Type B pancreatic cell (in vitro differentiated cells): ENCODE measurements at regions not wholly inside any gene's neighbourhood (a gene's known extent, or its start where the extent isn't known, plus 50 kb on each side); places are given as distances from the start of the nearest gene placed in this dataset.
"Not testable (repeated sequence)": the region's sequence is repeated elsewhere in the genome, so short reads cannot be mapped to it uniquely, and the experiment has no call there.

Source experiments
- DNase-seq: peaks from one replicate; pipeline ENCODE4 v3.0.0; 2021; ENCODE audit warnings: mixed read lengths; ENCODE audit not compliant: unreplicated experiment; ENCODE audit errors: extremely low spot score
- H3K27ac Mint-ChIP-seq: 2 replicates; pipeline ENCODE4 v1.8.0; 2021; ENCODE audit warnings: mild to moderate bottlenecking, mixed read lengths
- H3K27me3 Mint-ChIP-seq: 2 replicates; pipeline ENCODE4 v1.8.0; 2021; ENCODE audit warnings: mixed read lengths
- H3K36me3 Mint-ChIP-seq: 2 replicates; pipeline ENCODE4 v1.8.0; 2021; ENCODE audit warnings: mixed read lengths
- H3K4me1 Mint-ChIP-seq: one replicate; pipeline ENCODE4 v1.8.0; 2021; ENCODE audit warnings: mixed read lengths; ENCODE audit not compliant: unreplicated experiment
- H3K4me3 Mint-ChIP-seq: 2 replicates; pipeline ENCODE4 v1.8.0; 2021; ENCODE audit warnings: mild to moderate bottlenecking, mixed read lengths
- H3K9me3 Mint-ChIP-seq: 2 replicates; pipeline ENCODE4 v1.8.0; 2021; ENCODE audit warnings: mixed read lengths
- TF ChIP-seq, protein P1 (sequence below): fragments of 200-600 bp; sonication (generic); conservative IDR thresholded peaks from 2 replicates; pipeline ENCODE4 v1.5.0; 2021; ENCODE audit warnings: antibody characterized with exemption, mild to moderate bottlenecking

DNA sequence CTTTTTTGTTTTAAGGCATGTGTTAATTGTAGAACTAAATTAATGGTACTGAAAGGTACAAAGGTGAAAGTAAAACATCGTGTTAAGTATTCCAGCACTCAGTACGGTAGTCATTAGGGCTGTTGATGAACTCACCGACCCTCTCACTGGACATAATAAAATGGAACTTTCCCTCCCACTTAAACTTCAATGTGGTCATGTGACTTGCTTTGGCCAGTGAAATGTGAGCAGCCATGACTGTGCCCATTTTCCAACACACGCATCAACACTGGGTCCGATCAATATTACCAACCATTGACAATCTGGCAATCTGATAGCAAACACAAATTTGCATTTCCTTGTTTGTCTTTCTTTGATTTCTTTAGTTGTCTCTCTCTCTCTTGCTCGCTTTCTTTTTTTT, 125.1 kb downstream of the SPP2 start:
- peaks cover 6% of the 10 kb centered on the region for H3K4me1 Mint-ChIP-seq
- no peak overlapping the region for H3K4me3 Mint-ChIP-seq
- no peaks in the 10 kb centered on the region for H3K27me3 Mint-ChIP-seq
- peaks cover 5% of the 10 kb centered on the region for H3K9me3 Mint-ChIP-seq
- DNase-seq: no peak
- no peaks in the 10 kb centered on the region for H3K36me3 Mint-ChIP-seq
- TF ChIP-seq, protein P1, sequence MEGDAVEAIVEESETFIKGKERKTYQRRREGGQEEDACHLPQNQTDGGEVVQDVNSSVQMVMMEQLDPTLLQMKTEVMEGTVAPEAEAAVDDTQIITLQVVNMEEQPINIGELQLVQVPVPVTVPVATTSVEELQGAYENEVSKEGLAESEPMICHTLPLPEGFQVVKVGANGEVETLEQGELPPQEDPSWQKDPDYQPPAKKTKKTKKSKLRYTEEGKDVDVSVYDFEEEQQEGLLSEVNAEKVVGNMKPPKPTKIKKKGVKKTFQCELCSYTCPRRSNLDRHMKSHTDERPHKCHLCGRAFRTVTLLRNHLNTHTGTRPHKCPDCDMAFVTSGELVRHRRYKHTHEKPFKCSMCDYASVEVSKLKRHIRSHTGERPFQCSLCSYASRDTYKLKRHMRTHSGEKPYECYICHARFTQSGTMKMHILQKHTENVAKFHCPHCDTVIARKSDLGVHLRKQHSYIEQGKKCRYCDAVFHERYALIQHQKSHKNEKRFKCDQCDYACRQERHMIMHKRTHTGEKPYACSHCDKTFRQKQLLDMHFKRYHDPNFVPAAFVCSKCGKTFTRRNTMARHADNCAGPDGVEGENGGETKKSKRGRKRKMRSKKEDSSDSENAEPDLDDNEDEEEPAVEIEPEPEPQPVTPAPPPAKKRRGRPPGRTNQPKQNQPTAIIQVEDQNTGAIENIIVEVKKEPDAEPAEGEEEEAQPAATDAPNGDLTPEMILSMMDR: no peak
- H3K27ac Mint-ChIP-seq: no peak overlapping the region

DNA sequence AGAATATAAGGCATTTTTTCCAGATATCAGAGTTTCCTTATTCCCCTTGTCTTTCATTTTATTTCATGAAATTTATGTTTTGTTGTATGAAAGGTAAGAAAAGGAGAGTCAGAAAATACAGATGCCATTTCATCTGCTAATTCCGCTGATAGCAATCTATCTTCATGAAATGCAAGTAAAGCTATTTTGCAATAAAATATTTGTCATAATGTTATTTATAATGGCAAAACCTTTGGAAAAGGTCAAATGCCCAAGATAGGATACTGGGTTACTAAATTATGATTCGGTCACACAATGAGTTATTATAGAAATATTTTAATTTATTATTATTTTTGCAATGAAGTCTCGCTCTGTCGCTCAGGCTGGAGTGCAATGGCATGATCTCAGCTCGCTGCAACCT, 124.2 kb downstream of the SPP2 start:
- H3K27ac Mint-ChIP-seq: no peak overlapping the region
- peaks cover 5% of the 10 kb centered on the region for H3K9me3 Mint-ChIP-seq
- no peak for DNase-seq
- H3K36me3 Mint-ChIP-seq: no peaks in the 10 kb centered on the region
- H3K27me3 Mint-ChIP-seq: no peaks in the 10 kb centered on the region
- H3K4me3 Mint-ChIP-seq: no peak overlapping the region
- H3K4me1 Mint-ChIP-seq: peaks cover 6% of the 10 kb centered on the region
- TF ChIP-seq, protein P1: no peak

DNA sequence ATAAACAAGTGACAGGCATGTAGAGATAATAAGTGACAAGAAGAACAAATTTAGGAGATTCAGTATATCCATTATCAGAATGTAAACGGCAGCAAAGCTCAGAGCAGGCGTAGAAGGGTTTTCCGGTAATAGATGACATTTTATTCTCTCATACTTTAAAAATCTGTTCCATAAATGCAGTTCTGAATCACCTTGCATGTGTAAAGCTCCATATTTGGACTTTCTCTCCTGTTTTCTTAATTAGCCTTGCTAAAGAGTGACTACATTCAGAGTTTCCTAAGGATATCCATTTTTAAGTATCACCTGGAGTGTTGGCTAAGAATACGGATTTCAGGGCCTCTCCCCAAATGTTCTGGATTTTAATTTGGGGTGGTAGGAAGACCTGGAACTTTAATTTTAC, 122.0 kb downstream of the SPP2 start:
- DNase-seq: no peak
- TF ChIP-seq, protein P1: no peak
- Mint-ChIP-seq H3K9me3 (peaks cover 5% of the 10 kb centered on the region), H3K27me3 (no peaks in the 10 kb centered on the region), H3K4me1 (peaks cover 17% of the 10 kb centered on the region), H3K4me3 (no peak overlapping the region), H3K27ac (peak overlapping the region; percentile 2), H3K36me3 (no peaks in the 10 kb centered on the region)

DNA sequence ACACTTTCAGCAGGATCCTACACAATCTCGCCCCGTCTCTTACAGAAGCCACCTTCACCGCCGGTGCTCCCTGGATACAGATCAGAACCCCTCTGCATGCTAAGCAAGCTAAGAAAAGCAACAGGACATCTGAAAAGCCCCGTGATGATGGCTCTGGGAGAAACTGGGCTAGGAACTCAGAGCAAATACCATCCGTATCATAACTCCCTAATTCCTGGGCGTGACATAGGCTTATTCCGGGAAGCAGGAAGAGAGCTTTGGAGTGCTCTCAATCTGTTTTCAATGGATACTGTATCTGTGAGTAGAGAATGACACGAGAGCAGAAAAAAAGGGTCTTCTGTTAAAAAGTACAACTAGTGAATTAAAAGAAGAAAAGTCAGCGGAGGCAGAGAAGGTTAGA, 121.6 kb downstream of the SPP2 start:
- Mint-ChIP-seq H3K9me3 (peaks cover 5% of the 10 kb centered on the region), H3K27ac (peak overlapping the region; percentile 2), H3K36me3 (no peaks in the 10 kb centered on the region), H3K27me3 (no peaks in the 10 kb centered on the region), H3K4me3 (no peak overlapping the region), H3K4me1 (peaks cover 17% of the 10 kb centered on the region)
- no peak for DNase-seq
- TF ChIP-seq, protein P1: no peak

DNA sequence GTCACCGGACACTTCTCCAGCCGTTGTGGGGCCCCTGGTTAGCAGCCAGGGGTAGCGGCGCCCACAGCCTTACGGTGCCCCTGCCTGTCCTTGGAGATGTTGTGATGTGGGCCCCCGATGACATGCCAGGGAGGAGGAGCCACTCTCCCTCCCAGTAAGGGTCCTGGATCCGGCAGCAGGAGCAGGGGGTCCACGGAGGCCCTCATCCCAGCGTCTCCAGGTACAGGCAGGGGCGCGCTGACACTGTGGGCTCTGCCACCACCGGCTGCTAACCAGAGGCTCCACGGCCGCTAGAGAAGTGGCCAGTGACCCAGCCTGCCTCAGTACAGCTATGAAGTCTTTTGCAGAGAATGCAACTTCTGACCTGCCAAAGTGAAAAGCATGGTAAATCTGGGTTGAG, 121.2 kb downstream of the SPP2 start:
- Mint-ChIP-seq H3K4me1 (peaks cover 17% of the 10 kb centered on the region), H3K4me3 (no peak overlapping the region), H3K9me3 (peaks cover 5% of the 10 kb centered on the region), H3K27me3 (no peaks in the 10 kb centered on the region), H3K27ac (peak overlapping the region; percentile 2), H3K36me3 (no peaks in the 10 kb centered on the region)
- TF ChIP-seq, protein P1: no peak
- no peak for DNase-seq

DNA sequence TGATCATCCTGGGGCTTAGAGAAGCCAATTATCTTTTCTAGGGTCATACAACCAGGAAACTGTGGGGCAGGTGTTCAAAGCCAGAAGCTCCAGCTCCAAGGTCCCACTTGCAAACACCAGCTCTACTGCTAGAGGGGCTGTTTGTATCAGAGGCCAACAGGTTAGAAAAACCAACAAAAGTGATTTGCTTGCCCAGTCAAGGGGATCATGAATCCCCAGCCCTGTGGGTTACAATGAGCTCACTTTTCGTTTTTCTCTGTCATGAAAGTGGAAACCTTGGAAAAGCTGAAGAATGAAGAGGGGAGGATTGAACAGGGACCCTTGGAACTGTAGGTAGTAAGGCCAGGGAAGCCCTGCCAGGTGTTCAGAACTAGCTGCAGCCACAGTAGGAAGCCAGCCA, 119.2 kb downstream of the SPP2 start:
- no peaks in the 10 kb centered on the region for H3K27me3 Mint-ChIP-seq
- H3K4me3 Mint-ChIP-seq: no peak overlapping the region
- DNase-seq: no peak
- peaks cover 10% of the 10 kb centered on the region for H3K9me3 Mint-ChIP-seq
- H3K36me3 Mint-ChIP-seq: no peaks in the 10 kb centered on the region
- peaks cover 26% of the 10 kb centered on the region for H3K4me1 Mint-ChIP-seq
- peak overlapping the region; percentile 94 for H3K27ac Mint-ChIP-seq
- TF ChIP-seq, protein P1: no peak

DNA sequence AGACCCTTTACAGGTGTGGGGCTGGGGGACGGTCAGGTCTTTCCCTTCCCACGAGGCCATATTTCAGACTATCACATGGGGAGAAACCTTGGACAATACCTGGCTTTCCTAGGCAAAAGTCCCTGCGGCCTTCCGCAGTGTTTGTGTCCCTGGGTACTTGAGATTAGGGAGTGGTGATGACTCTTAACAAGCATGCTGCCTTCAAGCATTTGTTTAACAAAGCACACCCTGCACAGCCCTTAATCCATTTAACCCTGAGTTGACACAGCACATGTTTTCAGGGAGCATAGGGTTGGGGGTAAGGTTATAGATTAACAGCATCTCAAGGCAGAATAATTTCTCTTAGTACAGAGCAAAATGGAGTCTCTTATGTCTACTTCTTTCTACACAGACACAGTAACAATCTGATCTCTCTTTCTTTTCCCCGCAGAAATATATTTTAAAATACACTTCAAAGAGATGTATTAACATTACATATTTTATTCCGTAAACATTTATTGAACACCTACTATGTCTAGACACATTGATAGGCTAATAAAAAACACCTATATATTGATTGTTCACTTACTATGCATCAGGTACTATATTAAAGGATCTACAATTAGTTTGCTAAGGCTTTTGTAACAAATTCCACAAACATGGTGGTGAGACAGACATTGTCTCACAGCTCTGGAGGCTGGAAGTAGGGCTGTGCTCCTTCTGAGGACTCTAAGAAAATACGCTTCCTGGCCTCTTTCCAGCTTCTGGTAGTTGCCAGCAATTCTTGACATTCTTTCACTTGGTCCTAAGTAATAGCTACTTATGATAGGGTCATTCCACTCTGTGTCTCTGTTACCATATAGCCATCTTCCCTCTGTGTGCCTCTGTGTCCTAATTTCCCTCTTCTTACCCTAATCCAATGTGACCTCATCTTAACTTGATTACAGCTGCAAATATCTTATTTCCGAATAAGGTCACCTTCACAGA, 118.4 kb downstream of the SPP2 start:
- H3K36me3 Mint-ChIP-seq, H3K9me3 Mint-ChIP-seq, H3K27me3 Mint-ChIP-seq, DNase-seq: not testable (repeated sequence)
- Mint-ChIP-seq H3K4me1 (peaks cover 27% of the 10 kb centered on the region), H3K27ac (peak overlapping the region; percentile 94), H3K4me3 (peak overlapping the region; percentile 70)
